GM18499 (cell line): ENCODE measurements at regions not wholly inside any gene's neighbourhood (a gene's known extent, or its start where the extent isn't known, plus 50 kb on each side); places are given as distances from the start of the nearest gene placed in this dataset.

Source experiments
- ATAC-seq: cut with Tn5 transposase; IDR thresholded peaks from one replicate; pipeline ENCODE4 v1.9.1; 2021; ENCODE audit warnings: moderate number of reproducible peaks; ENCODE audit not compliant: insufficient read depth, unreplicated experiment

DNA sequence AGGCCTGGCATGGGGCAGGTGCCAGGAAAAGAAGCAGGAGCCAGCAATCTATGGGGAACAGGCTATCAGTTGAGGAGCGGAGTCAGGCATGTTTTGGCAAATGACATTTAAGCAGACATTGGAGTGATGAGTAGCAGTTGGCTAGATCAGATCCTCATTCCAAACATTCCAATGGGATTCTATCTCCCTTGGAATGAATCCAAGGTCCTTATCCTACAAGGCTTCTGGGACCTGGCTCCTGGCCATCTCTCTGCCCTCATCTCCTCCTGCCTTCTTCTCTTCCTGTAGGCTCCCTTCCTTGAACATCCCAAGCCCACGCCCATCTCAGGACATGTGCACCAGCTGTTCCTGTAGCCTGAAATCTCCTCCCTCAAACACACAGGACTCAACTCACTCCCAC, 1074.5 kb downstream of the TBC1D22A start:
- ATAC-seq = no peak

DNA sequence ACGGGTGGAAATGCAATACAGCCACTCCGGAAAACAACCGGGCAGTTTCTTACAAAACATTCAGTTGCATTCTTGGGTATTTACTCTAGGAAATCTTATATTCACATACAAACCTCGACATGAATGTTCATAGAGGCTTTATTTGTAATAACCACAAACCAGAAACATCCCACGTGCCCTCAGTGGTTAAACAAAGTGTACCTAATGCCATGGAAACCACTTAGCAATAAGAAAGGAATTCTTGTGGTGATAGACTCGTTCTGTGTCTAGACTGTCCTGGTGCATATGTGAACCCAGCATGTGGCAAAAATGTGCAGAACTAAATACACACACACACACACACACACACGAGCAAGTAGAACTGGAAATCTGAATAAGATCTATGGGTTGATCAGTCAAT, 1073.3 kb downstream of the TBC1D22A start:
- ATAC-seq = no peak

GRCh38 chr22:47826016-47826415, 1063.6 kb downstream of the TBC1D22A start:
- no peak for ATAC-seq

DNA sequence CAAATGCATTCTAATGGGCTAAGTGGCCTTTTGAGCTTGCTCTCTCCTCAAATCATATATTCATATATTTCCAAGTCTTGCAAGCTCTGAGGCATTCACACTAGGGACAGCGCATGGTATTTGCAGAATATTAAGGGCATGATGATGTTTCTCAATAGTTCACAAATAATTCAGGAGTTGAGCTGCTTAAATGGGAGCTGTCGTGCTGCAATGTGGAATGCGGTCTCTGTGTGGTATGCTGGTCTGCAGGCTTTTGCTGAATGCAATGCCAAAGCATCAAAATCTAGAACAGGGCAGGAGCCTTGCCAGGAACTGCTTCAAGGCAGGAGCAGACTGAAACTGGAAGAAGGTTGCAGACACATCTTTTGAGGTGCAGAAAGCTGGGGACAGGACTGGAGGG, 1060.0 kb downstream of the TBC1D22A start:
- no peak for ATAC-seq

DNA sequence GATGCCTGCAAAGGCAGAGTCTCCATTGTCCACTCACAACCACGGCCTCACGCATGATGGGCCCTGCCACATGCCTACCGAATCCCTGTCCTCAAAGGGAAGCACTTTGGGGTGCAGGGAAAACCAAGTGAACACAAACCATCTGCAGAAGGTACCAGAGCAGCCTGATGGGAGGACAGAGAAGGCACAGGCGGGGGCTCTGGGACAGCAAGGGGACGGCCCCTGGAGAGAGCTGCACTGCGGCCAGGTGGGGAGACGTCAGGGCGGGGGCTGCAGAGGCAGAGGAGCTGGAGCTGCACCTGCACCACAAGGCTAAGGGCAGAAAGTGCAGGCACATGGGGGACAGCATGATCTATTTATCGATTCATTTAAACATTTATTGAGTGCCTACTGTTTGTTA, 1056.0 kb downstream of the TBC1D22A start:
- no peak for ATAC-seq

- ATAC-seq = no peak
These were observed 1054.9 kb downstream of the TBC1D22A start for GRCh38 chr22:47817380-47817779.

- no peak for ATAC-seq
These were observed 1054.4 kb downstream of the TBC1D22A start for GRCh38 chr22:47816863-47817210.

DNA sequence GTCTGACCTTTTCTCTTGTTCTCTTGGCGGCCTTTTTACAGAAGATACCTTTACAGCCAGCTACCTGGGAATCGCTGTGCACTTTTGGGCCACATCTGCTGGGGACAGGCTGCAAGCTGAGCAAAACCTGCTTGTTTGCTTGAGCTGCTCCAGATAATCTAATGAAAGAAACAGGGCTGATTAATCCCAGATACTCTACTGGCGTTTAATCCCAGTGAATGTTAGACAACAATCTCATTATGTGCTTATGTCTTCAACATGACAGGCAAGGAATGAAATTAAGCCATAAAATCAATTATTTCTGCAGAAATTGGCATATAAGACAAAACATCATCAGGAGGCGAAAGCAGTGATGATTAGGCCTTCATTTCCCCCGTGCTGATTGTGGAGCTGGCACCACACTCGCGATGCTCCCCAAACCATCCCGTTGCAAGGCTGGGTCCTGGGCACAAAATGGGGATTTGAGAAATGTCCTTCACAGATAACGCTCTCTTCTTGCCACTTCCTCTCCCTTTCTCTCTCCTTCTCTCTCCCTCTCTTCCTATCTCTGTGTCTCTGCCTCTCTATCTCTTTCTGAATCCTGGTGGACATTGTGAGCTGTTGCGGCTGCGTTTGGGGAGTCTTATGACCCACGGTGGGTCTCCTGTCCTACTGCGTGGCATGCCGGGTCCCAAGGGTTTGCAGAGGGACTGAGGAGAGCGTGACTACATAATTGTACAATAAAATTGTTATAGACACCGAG, 1053.8 kb downstream of the TBC1D22A start:
- no peak for ATAC-seq

GRCh38 chr22:47814474-47814873, 1052.0 kb downstream of the TBC1D22A start:
- no peak for ATAC-seq

- ATAC-seq = no peak
These were observed 1051.2 kb downstream of the TBC1D22A start for GRCh38 chr22:47813661-47814060.

DNA sequence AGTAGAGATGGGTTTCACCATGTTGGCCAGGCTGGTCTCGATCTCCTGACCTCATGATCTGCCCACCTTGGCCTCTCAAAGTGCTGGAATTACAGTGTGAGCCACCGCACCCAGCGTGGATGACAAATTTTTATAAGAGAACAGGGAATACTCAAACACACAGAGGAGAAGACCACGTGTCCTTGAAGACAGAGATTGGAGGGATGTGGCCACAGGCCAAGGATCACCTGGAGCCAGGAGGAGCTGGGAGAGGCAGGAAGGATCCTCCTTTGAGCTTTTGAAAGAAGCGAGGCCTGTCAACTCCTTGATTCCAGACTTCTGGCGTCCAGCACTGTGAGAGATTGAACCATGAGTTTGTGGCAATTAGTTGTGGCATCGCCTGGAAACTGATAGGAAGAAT, 1049.5 kb downstream of the TBC1D22A start:
- ATAC-seq = no peak

DNA sequence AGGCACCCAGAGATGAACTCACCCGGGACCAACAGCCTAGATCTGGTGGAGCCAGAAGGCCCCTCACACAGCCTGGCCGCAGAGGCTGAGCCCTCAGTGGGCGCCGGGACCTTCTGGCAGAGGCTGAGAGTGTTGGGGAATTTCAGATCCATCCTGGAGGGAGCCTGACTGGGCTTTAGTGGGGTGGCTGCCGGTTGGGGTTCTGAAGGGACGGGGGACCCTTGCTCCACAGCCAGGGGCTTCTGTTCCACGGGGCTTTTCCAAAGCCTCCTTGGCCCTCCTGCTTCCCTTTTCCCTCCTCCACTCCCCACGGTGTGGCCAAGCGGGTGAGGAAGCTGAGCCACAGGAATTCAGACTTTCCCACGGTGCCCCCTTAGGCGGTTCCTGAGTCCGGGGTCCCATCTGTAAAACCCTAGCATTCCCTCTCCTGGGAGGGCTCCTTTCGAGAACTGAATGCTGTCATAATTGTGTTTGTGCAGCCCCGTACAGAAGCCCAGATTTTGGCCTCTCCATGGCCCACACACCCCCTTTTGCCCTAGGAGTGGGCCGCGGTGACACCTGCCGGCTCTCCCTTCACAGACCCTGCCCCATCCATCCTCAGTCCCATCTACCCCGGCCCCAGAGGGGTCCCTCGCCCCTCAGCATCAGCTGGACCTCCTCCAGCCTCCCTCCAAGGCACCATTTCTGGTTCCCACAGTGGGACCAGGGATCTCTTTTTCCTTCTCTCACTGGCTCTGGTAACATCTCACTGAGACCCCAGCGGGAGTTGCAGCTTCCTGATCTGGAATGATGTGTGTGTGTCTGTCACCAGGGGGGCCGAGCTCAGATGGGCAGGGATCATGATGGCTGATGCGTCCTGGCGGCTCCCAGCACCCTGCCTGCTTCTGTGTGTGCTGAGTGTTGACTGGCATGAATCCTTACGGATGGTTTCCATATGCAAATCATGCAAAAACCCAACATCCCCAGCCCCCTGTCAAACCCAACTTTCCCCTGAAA, 1048.4 kb downstream of the TBC1D22A start:
- no peak for ATAC-seq

GRCh38 chr22:47808886-47809620, 1046.6 kb downstream of the TBC1D22A start:
- ATAC-seq = no peak

DNA sequence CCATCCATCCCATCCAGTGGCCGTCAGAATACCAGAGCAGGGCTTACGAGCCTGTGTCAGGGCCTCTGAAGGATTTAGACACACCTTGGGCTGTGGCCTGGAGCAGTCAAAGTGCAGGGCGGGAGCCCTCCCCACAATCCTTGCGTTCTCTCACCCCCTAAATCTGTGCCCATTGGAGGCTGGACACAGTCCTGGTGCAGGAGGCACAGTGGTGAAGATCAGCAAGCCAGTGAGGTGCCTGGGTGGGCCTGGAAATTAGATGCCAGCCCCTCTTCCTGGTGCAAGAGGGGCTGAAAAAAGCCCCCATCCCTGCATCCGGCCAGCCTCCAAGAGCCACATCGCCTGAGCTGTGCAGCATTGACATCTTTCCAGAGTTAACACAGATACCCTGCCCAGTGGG, 1045.8 kb downstream of the TBC1D22A start:
- no peak for ATAC-seq

DNA sequence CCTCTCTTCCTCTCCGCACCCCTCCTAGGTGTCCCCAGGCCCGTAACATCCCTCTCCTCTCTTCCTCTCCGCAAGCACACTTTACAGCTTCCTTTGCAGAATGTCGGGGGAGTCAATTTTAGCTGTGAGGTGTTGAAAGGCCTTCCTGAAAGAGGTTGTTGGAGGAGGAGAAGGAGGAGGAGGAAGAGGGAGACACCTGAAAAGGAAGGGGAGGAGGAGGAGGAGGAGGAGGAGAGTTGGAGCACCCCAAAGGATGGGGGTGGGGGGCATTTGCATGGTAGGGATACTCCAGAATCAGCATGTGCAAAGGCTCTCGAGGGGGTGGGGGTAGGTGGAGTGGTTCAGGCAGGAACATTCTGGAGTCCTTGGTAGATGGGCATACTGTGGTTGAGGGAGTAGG, 1045.1 kb downstream of the TBC1D22A start:
- ATAC-seq = no peak

DNA sequence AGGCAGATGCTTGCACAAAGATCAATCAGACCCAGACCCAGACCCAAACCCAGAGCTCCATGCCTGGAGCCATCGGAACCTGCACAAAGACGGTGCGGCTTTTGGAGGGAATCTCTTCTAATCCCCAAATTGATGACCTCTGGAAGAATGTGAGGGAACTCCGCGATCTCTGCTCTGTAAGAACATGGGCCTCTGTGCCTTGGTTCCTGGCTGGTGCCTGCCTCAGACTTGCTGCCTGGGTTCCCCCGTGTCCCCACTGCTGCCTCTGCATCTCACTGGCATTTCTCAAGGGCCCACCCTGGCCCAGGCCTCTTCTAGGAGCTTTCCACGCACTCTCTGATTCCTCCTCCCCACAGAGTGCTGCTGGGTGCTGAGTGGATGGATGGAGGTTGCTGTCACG, 1044.4 kb downstream of the TBC1D22A start:
- no peak for ATAC-seq

- ATAC-seq = no peak
These were observed 1043.0 kb downstream of the TBC1D22A start for GRCh38 chr22:47805394-47805935.

DNA sequence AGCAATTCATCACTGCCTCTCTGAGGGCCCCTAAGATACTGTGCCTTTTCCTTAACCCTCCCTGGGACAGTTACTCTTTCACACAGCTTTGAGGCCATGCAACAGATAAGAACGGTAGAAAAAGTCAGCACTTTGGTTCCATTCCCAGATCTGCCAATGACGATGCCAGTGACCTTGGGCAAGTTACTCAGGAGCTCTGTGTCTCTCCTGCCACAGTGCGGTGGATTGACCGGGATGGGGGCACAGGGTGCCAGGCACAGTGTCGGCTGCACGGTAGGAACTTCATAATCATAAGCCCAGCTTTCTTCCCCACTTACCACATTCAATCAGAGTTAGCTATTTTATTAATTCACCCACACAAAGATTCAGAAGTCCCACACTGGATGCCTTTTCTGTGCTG, 1041.8 kb downstream of the TBC1D22A start:
- ATAC-seq = no peak

- ATAC-seq = no peak
These were observed 1040.0 kb downstream of the TBC1D22A start for GRCh38 chr22:47802421-47802820.

- no peak for ATAC-seq
These were observed 1039.2 kb downstream of the TBC1D22A start for GRCh38 chr22:47801541-47802245.
